ENCODE measurements at regions not wholly inside any gene's neighbourhood (a gene's known extent, or its start where the extent isn't known, plus 50 kb on each side); places are given as distances from the start of the nearest gene placed in this dataset.

GRCh38 chr6:76612954-76613353 is 540.5 kb upstream of the IMPG1 start:
- Histone ChIP-seq H3K27me3 (no peaks in the 10 kb centered on the region), H3K4me2 (no peak overlapping the region), H2AFZ (no peak overlapping the region), H3K9me2 (replicated peaks; ENCODE audit: insufficient read depth) (no peaks in the 10 kb centered on the region), H3K27ac (no peak overlapping the region), H3K36me3 (replicated peaks; ENCODE audit: insufficient read depth, low read depth) (no peaks in the 10 kb centered on the region), H3K4me3 (no peak overlapping the region), H3K4me1 (ENCODE audit: insufficient read depth) (no peaks in the 10 kb centered on the region), H4K20me1 (ENCODE audit: insufficient read depth, poor library complexity, severe bottlenecking) (no peaks in the 10 kb centered on the region), H3K9me3 (ENCODE audit: low read depth) (no peaks in the 10 kb centered on the region), H3K79me2 (no peaks in the 10 kb centered on the region)
- no peak for DNase-seq (ENCODE audit: low spot score)
- WGBS (ENCODE audit: low lambda C conversion rate, missing lambda C conversion rate), result 21% methylated on average over 1 of the region's 1 CpG
- TF ChIP-seq EZH2phosphoT487 (IDR thresholded peaks at IDR 0.05; ENCODE audit: low read depth, severe bottlenecking, unreplicated experiment) (no peak), EZH2 (IDR thresholded peaks at IDR 0.05; ENCODE audit: borderline replicate concordance) (no peak)
- TF ChIP-seq, protein P1, sequence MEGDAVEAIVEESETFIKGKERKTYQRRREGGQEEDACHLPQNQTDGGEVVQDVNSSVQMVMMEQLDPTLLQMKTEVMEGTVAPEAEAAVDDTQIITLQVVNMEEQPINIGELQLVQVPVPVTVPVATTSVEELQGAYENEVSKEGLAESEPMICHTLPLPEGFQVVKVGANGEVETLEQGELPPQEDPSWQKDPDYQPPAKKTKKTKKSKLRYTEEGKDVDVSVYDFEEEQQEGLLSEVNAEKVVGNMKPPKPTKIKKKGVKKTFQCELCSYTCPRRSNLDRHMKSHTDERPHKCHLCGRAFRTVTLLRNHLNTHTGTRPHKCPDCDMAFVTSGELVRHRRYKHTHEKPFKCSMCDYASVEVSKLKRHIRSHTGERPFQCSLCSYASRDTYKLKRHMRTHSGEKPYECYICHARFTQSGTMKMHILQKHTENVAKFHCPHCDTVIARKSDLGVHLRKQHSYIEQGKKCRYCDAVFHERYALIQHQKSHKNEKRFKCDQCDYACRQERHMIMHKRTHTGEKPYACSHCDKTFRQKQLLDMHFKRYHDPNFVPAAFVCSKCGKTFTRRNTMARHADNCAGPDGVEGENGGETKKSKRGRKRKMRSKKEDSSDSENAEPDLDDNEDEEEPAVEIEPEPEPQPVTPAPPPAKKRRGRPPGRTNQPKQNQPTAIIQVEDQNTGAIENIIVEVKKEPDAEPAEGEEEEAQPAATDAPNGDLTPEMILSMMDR (IDR thresholded peaks at IDR 0.05; ENCODE audit: poor library complexity), result no peak

- H3K9me3 ChIP-seq (ENCODE audit: low read depth), result no peaks in the 10 kb centered on the region
- no peak for DNase-seq (ENCODE audit: low spot score)
- no peak overlapping the region for H2AFZ ChIP-seq
- TF ChIP-seq EZH2phosphoT487 (IDR thresholded peaks at IDR 0.05; ENCODE audit: low read depth, severe bottlenecking, unreplicated experiment), result no peak
- no peak for TF ChIP-seq EZH2 (IDR thresholded peaks at IDR 0.05; ENCODE audit: borderline replicate concordance)
- TF ChIP-seq, protein P1 (IDR thresholded peaks at IDR 0.05; ENCODE audit: poor library complexity), result no peak
- no peaks in the 10 kb centered on the region for H3K9me2 ChIP-seq (replicated peaks; ENCODE audit: insufficient read depth)
- H3K27ac ChIP-seq, result no peak overlapping the region
- H3K4me1 ChIP-seq (ENCODE audit: insufficient read depth), result no peaks in the 10 kb centered on the region
- no peak overlapping the region for H3K4me2 ChIP-seq
- no peaks in the 10 kb centered on the region for H3K27me3 ChIP-seq
- no peaks in the 10 kb centered on the region for H4K20me1 ChIP-seq (ENCODE audit: insufficient read depth, poor library complexity, severe bottlenecking)
- no peaks in the 10 kb centered on the region for H3K36me3 ChIP-seq (replicated peaks; ENCODE audit: insufficient read depth, low read depth)
- no peak overlapping the region for H3K4me3 ChIP-seq
- 85% methylated on average over 4 of the region's 4 CpGs for WGBS (ENCODE audit: low lambda C conversion rate, missing lambda C conversion rate)
- H3K79me2 ChIP-seq, result no peaks in the 10 kb centered on the region
These were observed 536.7 kb upstream of the IMPG1 start for GRCh38 chr6:76609160-76609559.

DNA sequence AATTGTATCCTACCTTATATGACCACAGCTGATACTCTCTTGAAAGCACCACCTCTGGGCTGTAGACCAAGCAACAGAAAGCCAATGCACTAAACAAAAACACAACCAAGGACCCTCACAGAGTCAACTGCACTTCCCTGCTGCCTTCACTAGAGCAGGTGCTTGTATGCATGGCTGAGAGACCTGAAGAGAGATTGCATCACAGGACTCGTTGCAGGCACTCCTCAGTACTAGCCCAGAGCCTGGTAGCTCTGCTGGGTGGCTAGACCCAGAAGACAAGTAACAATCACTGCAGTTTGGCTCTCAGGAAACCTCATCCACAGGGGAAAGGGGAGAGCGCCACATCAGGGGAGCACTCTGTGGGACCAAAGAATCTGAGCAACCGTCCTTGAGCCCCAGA is 521.6 kb upstream of the IMPG1 start:
- Histone ChIP-seq H3K9me2 (replicated peaks; ENCODE audit: insufficient read depth) (no peaks in the 10 kb centered on the region), H3K9me3 (ENCODE audit: low read depth) (no peaks in the 10 kb centered on the region), H2AFZ (no peak overlapping the region), H3K4me2 (no peak overlapping the region), H3K27ac (no peak overlapping the region), H3K4me3 (no peak overlapping the region), H3K27me3 (no peaks in the 10 kb centered on the region), H3K79me2 (no peaks in the 10 kb centered on the region), H3K4me1 (ENCODE audit: insufficient read depth) (no peaks in the 10 kb centered on the region), H4K20me1 (ENCODE audit: insufficient read depth, poor library complexity, severe bottlenecking) (no peaks in the 10 kb centered on the region), H3K36me3 (replicated peaks; ENCODE audit: insufficient read depth, low read depth) (no peaks in the 10 kb centered on the region)
- DNase-seq (ENCODE audit: low spot score), result no peak
- 90% methylated on average over 3 of the region's 3 CpGs for WGBS (ENCODE audit: low lambda C conversion rate, missing lambda C conversion rate)
- TF ChIP-seq, protein P1 (IDR thresholded peaks at IDR 0.05; ENCODE audit: poor library complexity), result no peak

DNA sequence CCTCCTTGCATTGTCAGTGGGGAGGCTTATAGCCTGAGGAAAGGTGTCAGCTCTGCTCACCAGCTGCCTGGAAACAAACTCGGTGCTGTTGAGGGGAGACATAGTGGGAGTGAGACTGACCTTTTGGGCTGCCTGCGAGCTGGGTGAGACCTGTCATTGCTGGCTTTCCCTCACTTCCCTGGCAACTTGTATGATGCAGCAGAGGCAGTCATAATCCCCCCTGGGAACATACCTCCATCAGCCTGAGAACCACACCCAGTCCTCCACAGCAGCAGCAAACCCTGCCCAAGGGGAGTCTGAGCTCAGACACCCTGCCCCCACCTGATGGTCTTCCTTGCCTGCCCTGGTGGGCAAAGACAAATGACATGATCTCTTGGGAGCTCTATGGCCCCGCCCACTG is 521.2 kb upstream of the IMPG1 start:
- H3K27ac ChIP-seq, result no peak overlapping the region
- DNase-seq (ENCODE audit: low spot score), result no peak
- H3K9me3 ChIP-seq (ENCODE audit: low read depth), result no peaks in the 10 kb centered on the region
- no peak overlapping the region for H3K4me3 ChIP-seq
- no peak overlapping the region for H2AFZ ChIP-seq
- no peaks in the 10 kb centered on the region for H3K9me2 ChIP-seq (replicated peaks; ENCODE audit: insufficient read depth)
- H4K20me1 ChIP-seq (ENCODE audit: insufficient read depth, poor library complexity, severe bottlenecking), result no peaks in the 10 kb centered on the region
- TF ChIP-seq EZH2 (IDR thresholded peaks at IDR 0.05; ENCODE audit: borderline replicate concordance), result no peak
- TF ChIP-seq, protein P1 (IDR thresholded peaks at IDR 0.05; ENCODE audit: poor library complexity), result no peak
- TF ChIP-seq EZH2phosphoT487 (IDR thresholded peaks at IDR 0.05; ENCODE audit: low read depth, severe bottlenecking, unreplicated experiment), result no peak
- no peaks in the 10 kb centered on the region for H3K4me1 ChIP-seq (ENCODE audit: insufficient read depth)
- H3K4me2 ChIP-seq, result no peak overlapping the region
- no peaks in the 10 kb centered on the region for H3K27me3 ChIP-seq
- no peaks in the 10 kb centered on the region for H3K79me2 ChIP-seq
- no peaks in the 10 kb centered on the region for H3K36me3 ChIP-seq (replicated peaks; ENCODE audit: insufficient read depth, low read depth)
- WGBS (ENCODE audit: low lambda C conversion rate, missing lambda C conversion rate), result 78% methylated on average over 3 of the region's 3 CpGs

Measured in hepatocyte (in vitro differentiated cells).